HCT116 (cell line): ENCODE measurements at regions not wholly inside any gene's neighbourhood (a gene's known extent, or its start where the extent isn't known, plus 50 kb on each side); places are given as distances from the start of the nearest gene placed in this dataset.

Experiments used
- CEBPB ChIP-seq: IDR thresholded peaks from 2 replicates; pipeline ENCODE4 v1.6.1; 2012; ENCODE audit warnings: low read depth
- EGR1 ChIP-seq: IDR thresholded peaks from 2 replicates; pipeline ENCODE4 v1.6.1; 2012; ENCODE audit warnings: low read depth
- EZH2 ChIP-seq: fragments of 200-600 bp; sonication (generic); IDR thresholded peaks from 2 replicates; pipeline ENCODE4 v1.6.1; 2017; ENCODE audit warnings: antibody characterized with exemption, mixed run types
- EZH2phosphoT487 ChIP-seq: fragments of 200-600 bp; IDR thresholded peaks from 2 replicates; pipeline ENCODE4 v1.6.1; 2018; ENCODE audit warnings: antibody characterized with exemption, borderline replicate concordance
- FOSL1 ChIP-seq: IDR thresholded peaks from 2 replicates; pipeline ENCODE4 v1.6.1; 2012; ENCODE audit warnings: low read depth
- POLR2A ChIP-seq: IDR thresholded peaks from 2 replicates; pipeline ENCODE4 v1.7.0; 2011; ENCODE audit warnings: borderline replicate concordance; ENCODE audit not compliant: insufficient read depth, insufficient read length; ENCODE audit errors: extremely low read depth
- POLR2AphosphoS5 ChIP-seq: IDR thresholded peaks from 2 replicates; pipeline ENCODE4 v1.6.1; 2011; ENCODE audit warnings: mild to moderate bottlenecking, low read depth, low read length, moderate library complexity
- RAD21 ChIP-seq: IDR thresholded peaks from 2 replicates; pipeline ENCODE4 v1.6.1; 2012; ENCODE audit warnings: low read depth, mild to moderate bottlenecking
- YY1 ChIP-seq: IDR thresholded peaks from 2 replicates; pipeline ENCODE4 v1.6.1; 2011; ENCODE audit warnings: low read length, low read depth, moderate library complexity, mild to moderate bottlenecking; ENCODE audit not compliant: insufficient replicate concordance; ENCODE audit errors: extremely low read depth
- ZFX ChIP-seq: fragments of 450-650 bp; IDR thresholded peaks from 2 replicates; pipeline ENCODE4 v1.6.1; 2017
- ZNF274 ChIP-seq: fragments of 200-500 bp; sonication (Bioruptor generic); IDR thresholded peaks from 2 replicates; pipeline ENCODE4 v1.6.1; 2014; ENCODE audit warnings: mild to moderate bottlenecking, low read depth, low read length, inconsistent platforms
- TF ChIP-seq, protein P1 (sequence below), 3 experiments: fragments of 200-600 bp in 1 of 3; sonication (generic) in 1 of 3; IDR thresholded peaks in 2 of 3; conservative IDR thresholded peaks in 1 of 3; 2 replicates each; pipeline ENCODE4 v1.5.1; 2012 to 2017; ENCODE audit warnings: low read depth in 2 of 3, low read length in 2 of 3, antibody characterized with exemption in 1 of 3, borderline replicate concordance in 1 of 3, control low read depth in 1 of 3, mild to moderate bottlenecking in 1 of 3, mixed read lengths in 1 of 3, mixed run types in 1 of 3, moderate library complexity in 1 of 3; ENCODE audit not compliant: insufficient read depth in 1 of 3
- TF ChIP-seq, protein P2 (sequence below): IDR thresholded peaks from 2 replicates; pipeline ENCODE4 v1.6.1; 2011; ENCODE audit warnings: mild to moderate bottlenecking, low read length, moderate library complexity; ENCODE audit not compliant: insufficient replicate concordance; ENCODE audit errors: extremely low read depth
- TF ChIP-seq, protein P3 (sequence below): IDR thresholded peaks from 2 replicates; pipeline ENCODE4 v1.6.1; 2012

DNA sequence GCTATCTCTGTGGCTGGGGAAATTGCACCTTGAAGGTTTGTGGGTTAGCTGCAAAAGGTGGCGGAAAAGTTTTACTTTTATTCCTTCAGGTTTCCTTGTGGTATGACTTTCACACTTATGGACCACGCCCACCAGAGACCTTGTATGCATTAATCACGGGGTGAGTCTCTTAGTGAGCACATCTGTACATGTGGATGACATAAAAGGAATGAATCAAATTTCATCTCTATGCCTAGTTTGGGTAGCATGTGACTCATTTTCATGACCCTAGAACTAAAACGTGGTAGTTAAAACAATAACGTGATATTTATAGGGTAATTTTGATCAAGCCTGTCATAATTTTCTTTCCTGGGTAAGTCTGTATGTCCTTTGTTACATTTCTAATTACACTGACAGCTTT, 141.7 kb downstream of the PDCD6IP start:
- TF ChIP-seq, protein P1, sequence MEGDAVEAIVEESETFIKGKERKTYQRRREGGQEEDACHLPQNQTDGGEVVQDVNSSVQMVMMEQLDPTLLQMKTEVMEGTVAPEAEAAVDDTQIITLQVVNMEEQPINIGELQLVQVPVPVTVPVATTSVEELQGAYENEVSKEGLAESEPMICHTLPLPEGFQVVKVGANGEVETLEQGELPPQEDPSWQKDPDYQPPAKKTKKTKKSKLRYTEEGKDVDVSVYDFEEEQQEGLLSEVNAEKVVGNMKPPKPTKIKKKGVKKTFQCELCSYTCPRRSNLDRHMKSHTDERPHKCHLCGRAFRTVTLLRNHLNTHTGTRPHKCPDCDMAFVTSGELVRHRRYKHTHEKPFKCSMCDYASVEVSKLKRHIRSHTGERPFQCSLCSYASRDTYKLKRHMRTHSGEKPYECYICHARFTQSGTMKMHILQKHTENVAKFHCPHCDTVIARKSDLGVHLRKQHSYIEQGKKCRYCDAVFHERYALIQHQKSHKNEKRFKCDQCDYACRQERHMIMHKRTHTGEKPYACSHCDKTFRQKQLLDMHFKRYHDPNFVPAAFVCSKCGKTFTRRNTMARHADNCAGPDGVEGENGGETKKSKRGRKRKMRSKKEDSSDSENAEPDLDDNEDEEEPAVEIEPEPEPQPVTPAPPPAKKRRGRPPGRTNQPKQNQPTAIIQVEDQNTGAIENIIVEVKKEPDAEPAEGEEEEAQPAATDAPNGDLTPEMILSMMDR (IDR thresholded peaks at IDR 0.05 in 2 of 3, conservative IDR thresholded peaks at IDR 0.05 in 1 of 3; ENCODE audit: borderline replicate concordance in 1 of 3, insufficient read depth in 1 of 3, low read depth in 2 of 3, low read length in 2 of 3), result no peak
- no peak for TF ChIP-seq EZH2
- no peak for TF ChIP-seq EZH2phosphoT487
- no peak for TF ChIP-seq CEBPB
- no peak for TF ChIP-seq POLR2AphosphoS5
- TF ChIP-seq RAD21, result no peak
- TF ChIP-seq, protein P2, sequence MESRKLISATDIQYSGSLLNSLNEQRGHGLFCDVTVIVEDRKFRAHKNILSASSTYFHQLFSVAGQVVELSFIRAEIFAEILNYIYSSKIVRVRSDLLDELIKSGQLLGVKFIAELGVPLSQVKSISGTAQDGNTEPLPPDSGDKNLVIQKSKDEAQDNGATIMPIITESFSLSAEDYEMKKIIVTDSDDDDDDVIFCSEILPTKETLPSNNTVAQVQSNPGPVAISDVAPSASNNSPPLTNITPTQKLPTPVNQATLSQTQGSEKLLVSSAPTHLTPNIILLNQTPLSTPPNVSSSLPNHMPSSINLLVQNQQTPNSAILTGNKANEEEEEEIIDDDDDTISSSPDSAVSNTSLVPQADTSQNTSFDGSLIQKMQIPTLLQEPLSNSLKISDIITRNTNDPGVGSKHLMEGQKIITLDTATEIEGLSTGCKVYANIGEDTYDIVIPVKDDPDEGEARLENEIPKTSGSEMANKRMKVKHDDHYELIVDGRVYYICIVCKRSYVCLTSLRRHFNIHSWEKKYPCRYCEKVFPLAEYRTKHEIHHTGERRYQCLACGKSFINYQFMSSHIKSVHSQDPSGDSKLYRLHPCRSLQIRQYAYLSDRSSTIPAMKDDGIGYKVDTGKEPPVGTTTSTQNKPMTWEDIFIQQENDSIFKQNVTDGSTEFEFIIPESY, result no peak
- no peak for TF ChIP-seq ZFX
- no peak for TF ChIP-seq FOSL1
- no peak for TF ChIP-seq YY1
- TF ChIP-seq, protein P3, sequence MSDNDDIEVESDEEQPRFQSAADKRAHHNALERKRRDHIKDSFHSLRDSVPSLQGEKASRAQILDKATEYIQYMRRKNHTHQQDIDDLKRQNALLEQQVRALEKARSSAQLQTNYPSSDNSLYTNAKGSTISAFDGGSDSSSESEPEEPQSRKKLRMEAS, result no peak
- TF ChIP-seq POLR2A, result no peak
- no peak for TF ChIP-seq ZNF274
- no peak for TF ChIP-seq EGR1
